Kidney (tissue), 13 donors: ENCODE measurements at regions not wholly inside any gene's neighbourhood (a gene's known extent, or its start where the extent isn't known, plus 50 kb on each side); places are given as distances from the start of the nearest gene placed in this dataset.

ENCODE experiments used
- DNase-seq, 5 donors: peaks; one replicate each; pipeline ENCODE4 v3.0.0-alpha.2; 2013 to 2020
- FAIRE-seq: peaks from 2 replicates; lab custom pipeline; 2012; peaks lifted over from hg19 to GRCh38; lab: Jason Lieb, UNC
- H3K27ac ChIP-seq, 2 donors: one replicate each; pipeline ENCODE4 v1.7.0; 2013; ENCODE audit warnings: low read depth in 2 of 2, low read length in 2 of 2, inconsistent platforms in 1 of 2
- H3K27me3 ChIP-seq: one replicate; pipeline ENCODE4 v1.7.1; 2013; ENCODE audit warnings: low read length, inconsistent platforms; ENCODE audit not compliant: control insufficient read depth, insufficient read depth
- H3K36me3 ChIP-seq, 3 donors: one replicate each; pipeline versions ENCODE4 v1.7.0 to v1.7.1; 2013; ENCODE audit warnings: low read length in 3 of 3, control low read depth in 1 of 3, inconsistent platforms in 1 of 3; ENCODE audit not compliant: insufficient read depth in 3 of 3, control insufficient read depth in 2 of 3
- H3K4me1 ChIP-seq, 3 donors: one replicate each; pipeline versions ENCODE4 v1.7.0 to v1.7.1; 2013; ENCODE audit warnings: low read length in 3 of 3, inconsistent platforms in 1 of 3, low read depth in 1 of 3; ENCODE audit not compliant: control insufficient read depth in 2 of 3, insufficient read depth in 2 of 3
- H3K4me3 ChIP-seq, 3 donors: one replicate each; pipeline versions ENCODE4 v1.7.0 to v1.8.1; 2013; ENCODE audit warnings: low read length in 3 of 3, control low read depth in 1 of 3, inconsistent platforms in 1 of 3
- H3K9ac ChIP-seq, 3 donors: one replicate each; pipeline versions ENCODE4 v1.7.0 to v1.7.1; 2013; ENCODE audit warnings: low read length in 3 of 3, control low read depth in 1 of 3, inconsistent platforms in 1 of 3
- H3K9me3 ChIP-seq, 3 donors: one replicate each; pipeline versions ENCODE4 v1.7.0 to v1.7.1; 2013; ENCODE audit warnings: low read length in 3 of 3, control low read depth in 1 of 3, inconsistent platforms in 1 of 3; ENCODE audit not compliant: control insufficient read depth in 2 of 3, insufficient read depth in 1 of 3
- intact Hi-C: fragments of 100-400 bp; cut with DNase I; formaldehyde crosslinking; loops from one replicate; pipeline ENCODE4 v1.11.1; 2022
- TF ChIP-seq, protein P1 (sequence below): IDR thresholded peaks from 3 replicates; pipeline ENCODE4 v1.5.1; 2012; ENCODE audit warnings: mild to moderate bottlenecking, moderate library complexity, borderline replicate concordance; ENCODE audit not compliant: insufficient read depth; ENCODE audit errors: extremely low read depth
- donor health status: control.
- donor health status: control.
- donor health status: control.
- donor health status: control.
- donor health status: control.
- donor health status: DM: yes; HTN: yes; CAD: no.
- donor health status: Normal renal cell carcinoma (clear cell type).

DNA sequence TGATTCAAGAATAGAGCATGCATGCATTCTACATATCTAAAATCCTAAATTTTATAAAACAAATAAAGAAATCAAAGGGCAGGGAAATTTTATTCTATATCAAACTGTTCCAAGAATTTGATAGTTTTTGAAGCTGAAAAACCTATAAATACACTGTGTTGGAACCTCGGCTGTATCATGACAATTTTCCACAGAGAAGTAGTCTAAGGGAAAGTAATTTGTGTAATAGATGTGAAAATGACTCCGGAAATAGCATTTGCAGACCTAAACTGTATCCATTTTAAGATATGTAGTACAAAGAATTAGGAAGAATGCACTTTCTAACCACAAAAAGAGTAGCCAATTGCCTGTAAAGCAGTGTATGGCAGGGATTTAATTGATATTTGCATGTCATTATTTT is 112.5 kb upstream of the WDR17 start:
- no peaks in the 10 kb centered on the region for H3K36me3 ChIP-seq
- TF ChIP-seq, protein P1, sequence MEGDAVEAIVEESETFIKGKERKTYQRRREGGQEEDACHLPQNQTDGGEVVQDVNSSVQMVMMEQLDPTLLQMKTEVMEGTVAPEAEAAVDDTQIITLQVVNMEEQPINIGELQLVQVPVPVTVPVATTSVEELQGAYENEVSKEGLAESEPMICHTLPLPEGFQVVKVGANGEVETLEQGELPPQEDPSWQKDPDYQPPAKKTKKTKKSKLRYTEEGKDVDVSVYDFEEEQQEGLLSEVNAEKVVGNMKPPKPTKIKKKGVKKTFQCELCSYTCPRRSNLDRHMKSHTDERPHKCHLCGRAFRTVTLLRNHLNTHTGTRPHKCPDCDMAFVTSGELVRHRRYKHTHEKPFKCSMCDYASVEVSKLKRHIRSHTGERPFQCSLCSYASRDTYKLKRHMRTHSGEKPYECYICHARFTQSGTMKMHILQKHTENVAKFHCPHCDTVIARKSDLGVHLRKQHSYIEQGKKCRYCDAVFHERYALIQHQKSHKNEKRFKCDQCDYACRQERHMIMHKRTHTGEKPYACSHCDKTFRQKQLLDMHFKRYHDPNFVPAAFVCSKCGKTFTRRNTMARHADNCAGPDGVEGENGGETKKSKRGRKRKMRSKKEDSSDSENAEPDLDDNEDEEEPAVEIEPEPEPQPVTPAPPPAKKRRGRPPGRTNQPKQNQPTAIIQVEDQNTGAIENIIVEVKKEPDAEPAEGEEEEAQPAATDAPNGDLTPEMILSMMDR = no peak
- H3K27me3 ChIP-seq = no peaks in the 10 kb centered on the region
- DNase-seq (no peak), FAIRE-seq (no peak)
- no peaks in the 10 kb centered on the region for H3K9me3 ChIP-seq
- H3K27ac ChIP-seq = no peak overlapping the region
- H3K9ac ChIP-seq = no peak overlapping the region
- intact Hi-C loops = no loop called here
- H3K4me3 ChIP-seq = no peak overlapping the region
- H3K4me1 ChIP-seq = no peaks in the 10 kb centered on the region

DNA sequence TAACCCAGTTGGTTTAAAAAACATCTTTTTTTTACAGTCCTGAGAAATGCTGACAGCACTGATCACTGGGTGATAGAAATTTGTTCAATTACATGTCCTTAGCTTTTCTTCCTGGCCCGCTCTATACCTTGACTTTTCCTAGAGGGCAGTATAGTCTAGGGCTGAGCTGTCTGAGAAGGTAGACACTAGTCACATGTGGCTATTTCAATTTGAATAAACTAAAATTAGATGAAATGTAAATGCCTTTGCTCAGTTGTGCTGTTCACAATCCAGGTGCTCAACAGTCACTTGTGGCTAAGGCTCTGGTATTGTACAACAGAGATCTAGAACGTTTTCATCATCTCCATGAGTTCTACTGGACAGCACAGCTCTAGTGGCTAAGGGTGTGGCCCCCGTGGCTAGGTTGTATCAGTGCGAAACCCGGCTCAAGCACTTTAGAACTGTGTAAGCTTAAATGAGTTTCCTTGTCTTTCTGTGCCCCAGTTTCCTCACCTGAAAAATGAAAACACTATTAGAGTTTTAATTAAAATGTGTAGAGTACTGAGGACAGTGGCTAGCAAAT is 111.6 kb upstream of the WDR17 start:
- H3K27me3 ChIP-seq = no peaks in the 10 kb centered on the region
- no peak overlapping the region for H3K9ac ChIP-seq
- no peak overlapping the region for H3K27ac ChIP-seq
- H3K4me3 ChIP-seq = no peak overlapping the region
- no peaks in the 10 kb centered on the region for H3K4me1 ChIP-seq
- no peaks in the 10 kb centered on the region for H3K36me3 ChIP-seq
- DNase-seq (no peak), FAIRE-seq (no peak)
- no peaks in the 10 kb centered on the region for H3K9me3 ChIP-seq
- TF ChIP-seq, protein P1 = no peak
- intact Hi-C loops = no loop called here

DNA sequence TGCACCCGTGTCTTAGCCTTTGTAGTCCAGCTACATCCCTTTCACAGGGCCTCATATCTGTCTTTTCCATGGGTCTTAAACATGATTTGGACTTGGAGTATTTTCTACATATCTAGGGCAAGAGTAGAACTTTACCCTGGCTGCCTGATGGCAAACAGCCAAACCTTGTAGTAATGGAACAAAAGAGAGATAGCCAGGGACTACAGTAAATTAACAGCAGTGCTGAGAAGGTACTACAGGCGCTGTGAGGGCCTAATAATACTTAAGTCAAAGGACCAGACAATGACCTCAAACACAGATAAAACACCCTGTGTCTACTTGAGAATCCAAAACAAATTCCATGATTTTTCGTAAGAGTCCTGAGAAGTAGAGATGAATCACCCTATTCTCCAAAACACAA is 111.0 kb upstream of the WDR17 start:
- TF ChIP-seq, protein P1 = no peak
- Histone ChIP-seq H3K4me1 (no peaks in the 10 kb centered on the region), H3K27me3 (no peaks in the 10 kb centered on the region), H3K4me3 (no peak overlapping the region), H3K9me3 (no peaks in the 10 kb centered on the region), H3K36me3 (no peaks in the 10 kb centered on the region), H3K27ac (no peak overlapping the region), H3K9ac (no peak overlapping the region)
- DNase-seq (no peak), FAIRE-seq (no peak)
- intact Hi-C loops = no loop called here

DNA sequence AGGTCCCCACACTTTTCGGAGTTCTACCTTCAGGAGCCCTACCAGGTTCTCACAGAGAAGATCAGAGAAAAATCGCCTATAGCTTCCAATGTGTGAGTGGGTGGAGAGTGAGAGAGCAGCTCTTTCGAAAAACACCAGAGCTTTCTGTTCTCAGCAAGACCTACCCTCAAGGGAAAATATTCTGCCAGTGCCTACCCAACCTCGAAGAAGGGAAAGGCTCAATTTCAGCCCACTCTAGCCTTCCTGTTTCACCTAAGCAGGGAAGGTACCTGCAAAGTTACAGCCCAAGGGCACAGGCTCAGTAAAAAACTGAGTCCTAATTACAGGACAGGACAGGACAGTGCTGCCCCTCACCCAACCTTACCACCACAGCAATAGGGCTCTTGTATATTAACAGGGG is 104.0 kb upstream of the WDR17 start:
- H3K36me3 ChIP-seq = no peaks in the 10 kb centered on the region
- DNase-seq (no peak), FAIRE-seq (no peak)
- H3K27ac ChIP-seq = no peak overlapping the region
- intact Hi-C loops = no loop called here
- no peaks in the 10 kb centered on the region for H3K27me3 ChIP-seq
- H3K9me3 ChIP-seq = no peaks in the 10 kb centered on the region
- no peaks in the 10 kb centered on the region for H3K4me1 ChIP-seq
- TF ChIP-seq, protein P1 = no peak
- H3K9ac ChIP-seq = no peak overlapping the region
- no peak overlapping the region for H3K4me3 ChIP-seq
